ENCODE measurements at regions not wholly inside any gene's neighbourhood (a gene's known extent, or its start where the extent isn't known, plus 50 kb on each side); places are given as distances from the start of the nearest gene placed in this dataset.

DNA sequence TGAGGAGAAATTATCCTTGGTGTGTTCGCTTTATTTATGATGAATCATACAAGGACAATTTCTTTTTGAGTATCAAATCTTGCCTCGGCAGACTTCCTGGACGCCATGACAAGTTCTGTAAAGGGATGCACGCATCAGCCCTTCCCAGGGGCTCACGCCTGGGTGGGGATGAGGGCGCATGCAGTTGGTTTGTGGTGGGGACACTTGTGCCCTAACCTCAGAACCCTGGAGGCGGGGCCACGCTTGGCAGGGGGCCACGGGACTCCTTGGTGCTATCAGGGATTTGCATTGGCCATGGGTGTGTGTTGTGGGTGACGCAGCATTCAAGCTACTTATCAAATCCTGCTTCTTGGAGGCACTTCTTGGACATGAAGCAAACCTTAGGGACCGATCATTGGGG, 143.8 kb upstream of the RTL1 start:
- FAIRE-seq (no peak), DNase-seq (ENCODE audit: low spot score) (no peak), ATAC-seq (no peak)
- Histone ChIP-seq H2AFZ (ENCODE audit: low read length) (no peak overlapping the region), H4K20me1 (ENCODE audit: insufficient read depth, low read length) (peaks cover 5% of the 10 kb centered on the region; the same call in 1 of the 2 replicates), H3K36me3 (replicated peaks in 1 of 2; ENCODE audit: control insufficient read depth in 1 of 2, insufficient read depth in 2 of 2, low read length in 2 of 2) (no peaks in the 10 kb centered on the region), H3K4me3 (replicated peaks in 1 of 3; ENCODE audit: insufficient read depth in 1 of 3, low read depth in 2 of 3, low read length in 3 of 3) (no peak overlapping the region), H3K27ac (ENCODE audit: extremely low read length, insufficient read depth, low read length) (no peak overlapping the region), H3K4me2 (ENCODE audit: low read depth, low read length) (no peak overlapping the region), H3K4me1 (ENCODE audit: insufficient read depth, low read length) (no peaks in the 10 kb centered on the region), H3K79me2 (ENCODE audit: insufficient read depth, low read length) (no peaks in the 10 kb centered on the region), H3K9me3 (ENCODE audit: low read length) (no peaks in the 10 kb centered on the region), H3K27me3 (ENCODE audit: control insufficient read depth in 1 of 2, insufficient read depth in 2 of 2, low read length in 2 of 2) (peaks cover 15 to 100% of the 10 kb centered on the region in 2 experiments; a peak in 4 of 5 replicates), H3K9ac (ENCODE audit: insufficient read depth, low read depth, low read length) (no peak overlapping the region)
- POLR2A ChIA-PET: no interaction called here
- in situ Hi-C loops (cut with HindIII; ENCODE audit: extremely low pct_ligation_motif_present, low pct_unique_long_range_greater_than_20kb): no loop called here
- CTCF ChIA-PET (ENCODE audit: low intra/inter-chr PET ratio, low total read pairs): no interaction called here
- intact Hi-C loops (cut with micrococcal nuclease; ENCODE audit: unreplicated experiment): no loop called here
- WGBS (ENCODE audit: low lambda C conversion rate): 51% methylated on average over 5 of the region's 11 CpGs
- BruUV-seq (replicated peaks): no TSS peak
- TF ChIP-seq JARID2 (CRISPR knock-in tag; IDR thresholded peaks at IDR 0.05; ENCODE audit: insufficient replicate concordance): no peak
- TF ChIP-seq MLLT10 (CRISPR knock-in tag; IDR thresholded peaks at IDR 0.05): no peak
- TF ChIP-seq ZNF605 (CRISPR knock-in tag; IDR thresholded peaks at IDR 0.05): no peak
- TF ChIP-seq TCF12 (IDR thresholded peaks at IDR 0.05): no peak
- TF ChIP-seq TCF12 (CRISPR knock-in tag; IDR thresholded peaks at IDR 0.05): no peak
- TF ChIP-seq NFKBIZ (CRISPR knock-in tag; IDR thresholded peaks at IDR 0.05): no peak
- TF ChIP-seq GLI4 (CRISPR knock-in tag; IDR thresholded peaks at IDR 0.05; ENCODE audit: borderline replicate concordance): no peak
- TF ChIP-seq MYC (CRISPR knock-in tag; IDR thresholded peaks at IDR 0.05; ENCODE audit: borderline replicate concordance): no peak
- no peak for TF ChIP-seq STAT5B (CRISPR knock-in tag; IDR thresholded peaks at IDR 0.05)
- no peak for TF ChIP-seq TCF7 (IDR thresholded peaks at IDR 0.05; ENCODE audit: low read depth)
- TF ChIP-seq ZNF138 (CRISPR knock-in tag; IDR thresholded peaks at IDR 0.05; ENCODE audit: low read depth): no peak
- no peak for TF ChIP-seq ZNF792 (CRISPR knock-in tag; IDR thresholded peaks at IDR 0.05)
- TF ChIP-seq, protein P1, sequence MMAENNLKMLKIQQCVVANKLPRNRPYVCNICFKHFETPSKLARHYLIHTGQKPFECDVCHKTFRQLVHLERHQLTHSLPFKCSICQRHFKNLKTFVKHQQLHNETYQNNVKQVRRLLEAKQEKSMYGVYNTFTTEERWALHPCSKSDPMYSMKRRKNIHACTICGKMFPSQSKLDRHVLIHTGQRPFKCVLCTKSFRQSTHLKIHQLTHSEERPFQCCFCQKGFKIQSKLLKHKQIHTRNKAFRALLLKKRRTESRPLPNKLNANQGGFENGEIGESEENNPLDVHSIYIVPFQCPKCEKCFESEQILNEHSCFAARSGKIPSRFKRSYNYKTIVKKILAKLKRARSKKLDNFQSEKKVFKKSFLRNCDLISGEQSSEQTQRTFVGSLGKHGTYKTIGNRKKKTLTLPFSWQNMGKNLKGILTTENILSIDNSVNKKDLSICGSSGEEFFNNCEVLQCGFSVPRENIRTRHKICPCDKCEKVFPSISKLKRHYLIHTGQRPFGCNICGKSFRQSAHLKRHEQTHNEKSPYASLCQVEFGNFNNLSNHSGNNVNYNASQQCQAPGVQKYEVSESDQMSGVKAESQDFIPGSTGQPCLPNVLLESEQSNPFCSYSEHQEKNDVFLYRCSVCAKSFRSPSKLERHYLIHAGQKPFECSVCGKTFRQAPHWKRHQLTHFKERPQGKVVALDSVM (CRISPR knock-in tag; IDR thresholded peaks at IDR 0.05): no peak
- TF ChIP-seq, protein P2, sequence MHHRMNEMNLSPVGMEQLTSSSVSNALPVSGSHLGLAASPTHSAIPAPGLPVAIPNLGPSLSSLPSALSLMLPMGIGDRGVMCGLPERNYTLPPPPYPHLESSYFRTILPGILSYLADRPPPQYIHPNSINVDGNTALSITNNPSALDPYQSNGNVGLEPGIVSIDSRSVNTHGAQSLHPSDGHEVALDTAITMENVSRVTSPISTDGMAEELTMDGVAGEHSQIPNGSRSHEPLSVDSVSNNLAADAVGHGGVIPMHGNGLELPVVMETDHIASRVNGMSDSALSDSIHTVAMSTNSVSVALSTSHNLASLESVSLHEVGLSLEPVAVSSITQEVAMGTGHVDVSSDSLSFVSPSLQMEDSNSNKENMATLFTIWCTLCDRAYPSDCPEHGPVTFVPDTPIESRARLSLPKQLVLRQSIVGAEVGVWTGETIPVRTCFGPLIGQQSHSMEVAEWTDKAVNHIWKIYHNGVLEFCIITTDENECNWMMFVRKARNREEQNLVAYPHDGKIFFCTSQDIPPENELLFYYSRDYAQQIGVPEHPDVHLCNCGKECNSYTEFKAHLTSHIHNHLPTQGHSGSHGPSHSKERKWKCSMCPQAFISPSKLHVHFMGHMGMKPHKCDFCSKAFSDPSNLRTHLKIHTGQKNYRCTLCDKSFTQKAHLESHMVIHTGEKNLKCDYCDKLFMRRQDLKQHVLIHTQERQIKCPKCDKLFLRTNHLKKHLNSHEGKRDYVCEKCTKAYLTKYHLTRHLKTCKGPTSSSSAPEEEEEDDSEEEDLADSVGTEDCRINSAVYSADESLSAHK (CRISPR knock-in tag; IDR thresholded peaks at IDR 0.05; ENCODE audit: borderline replicate concordance): no peak
- TF ChIP-seq, protein P3, sequence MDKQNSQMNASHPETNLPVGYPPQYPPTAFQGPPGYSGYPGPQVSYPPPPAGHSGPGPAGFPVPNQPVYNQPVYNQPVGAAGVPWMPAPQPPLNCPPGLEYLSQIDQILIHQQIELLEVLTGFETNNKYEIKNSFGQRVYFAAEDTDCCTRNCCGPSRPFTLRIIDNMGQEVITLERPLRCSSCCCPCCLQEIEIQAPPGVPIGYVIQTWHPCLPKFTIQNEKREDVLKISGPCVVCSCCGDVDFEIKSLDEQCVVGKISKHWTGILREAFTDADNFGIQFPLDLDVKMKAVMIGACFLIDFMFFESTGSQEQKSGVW (CRISPR knock-in tag; IDR thresholded peaks at IDR 0.05; ENCODE audit: borderline replicate concordance): no peak
